ENCODE measurements at regions not wholly inside any gene's neighbourhood (a gene's known extent, or its start where the extent isn't known, plus 50 kb on each side); places are given as distances from the start of the nearest gene placed in this dataset.

DNA sequence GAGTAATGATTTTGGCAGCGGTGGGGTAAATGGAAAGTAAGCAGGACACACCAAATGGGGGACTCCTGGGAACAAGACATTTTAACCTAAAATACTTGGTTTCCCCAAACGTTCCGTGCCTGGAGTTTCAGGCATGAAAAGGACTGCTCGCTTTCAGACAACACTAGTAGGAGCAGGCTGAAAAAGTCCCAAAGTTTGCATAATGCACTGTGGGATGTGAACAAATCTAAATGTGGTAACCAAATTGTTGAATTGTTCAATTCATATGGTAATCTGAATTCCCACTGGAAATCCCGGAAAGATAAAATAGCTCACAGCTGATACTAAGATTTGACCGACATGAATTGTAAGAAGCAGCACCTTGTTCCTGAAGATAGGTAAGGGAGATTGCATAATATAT lies 467.2 kb upstream of the ARGLU1 start:
- no peak for DNase-seq (ENCODE audit: extremely low read depth, low read depth)
- no peak overlapping the region for H3K4me3 ChIP-seq (replicated peaks; ENCODE audit: low read depth, low read length)
- no peak for TF ChIP-seq CTCF (IDR thresholded peaks at IDR 0.05; ENCODE audit: low read depth, low read length, missing control alignments)

- no peak overlapping the region for H3K4me3 ChIP-seq (replicated peaks; ENCODE audit: low read depth, low read length)
- DNase-seq (ENCODE audit: extremely low read depth, low read depth): no peak
- TF ChIP-seq CTCF (IDR thresholded peaks at IDR 0.05; ENCODE audit: low read depth, low read length, missing control alignments): no peak
Observed at GRCh38 chr13:107034236-107034872, 466.4 kb upstream of the ARGLU1 start.

- no peak for TF ChIP-seq CTCF (IDR thresholded peaks at IDR 0.05; ENCODE audit: low read depth, low read length, missing control alignments)
- DNase-seq (ENCODE audit: extremely low read depth, low read depth): no peak
- no peak overlapping the region for H3K4me3 ChIP-seq (replicated peaks; ENCODE audit: low read depth, low read length)
Observed at GRCh38 chr13:107031716-107032115, 463.8 kb upstream of the ARGLU1 start.

- no peak for DNase-seq (ENCODE audit: extremely low read depth, low read depth)
- no peak for TF ChIP-seq CTCF (IDR thresholded peaks at IDR 0.05; ENCODE audit: low read depth, low read length, missing control alignments)
- no peak overlapping the region for H3K4me3 ChIP-seq (replicated peaks; ENCODE audit: low read depth, low read length)
Observed at GRCh38 chr13:107028751-107029150, 460.8 kb upstream of the ARGLU1 start.

DNA sequence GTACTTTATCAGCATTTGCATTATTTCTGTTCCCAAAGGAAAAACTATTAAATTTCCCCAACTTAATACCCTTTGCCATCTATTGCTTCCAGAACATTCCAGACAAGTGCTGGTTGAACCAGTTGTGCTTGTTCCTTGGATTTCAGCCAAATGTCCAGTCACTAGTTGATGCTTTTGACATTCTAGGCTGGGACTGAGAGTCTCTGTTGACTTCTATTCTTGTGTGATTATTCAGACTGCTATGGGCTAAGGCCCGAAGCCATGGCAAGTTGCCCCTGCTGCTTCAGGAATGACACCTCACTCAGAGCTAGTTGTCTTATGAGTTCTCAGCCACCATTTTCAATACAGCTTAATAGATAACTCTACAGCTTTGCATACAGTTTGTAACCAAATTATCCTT lies 458.1 kb upstream of the ARGLU1 start:
- no peak overlapping the region for H3K4me3 ChIP-seq (replicated peaks; ENCODE audit: low read depth, low read length)
- no peak for DNase-seq (ENCODE audit: extremely low read depth, low read depth)
- TF ChIP-seq CTCF (IDR thresholded peaks at IDR 0.05; ENCODE audit: low read depth, low read length, missing control alignments): no peak

GRCh38 chr13:107023335-107023734 lies 455.4 kb upstream of the ARGLU1 start:
- no peak for TF ChIP-seq CTCF (IDR thresholded peaks at IDR 0.05; ENCODE audit: low read depth, low read length, missing control alignments)
- no peak for DNase-seq (ENCODE audit: extremely low read depth, low read depth)
- H3K4me3 ChIP-seq (replicated peaks; ENCODE audit: low read depth, low read length): no peak overlapping the region

GRCh38 chr13:107020393-107020792 lies 452.5 kb upstream of the ARGLU1 start:
- H3K4me3 ChIP-seq (replicated peaks; ENCODE audit: low read depth, low read length): no peak overlapping the region
- no peak for TF ChIP-seq CTCF (IDR thresholded peaks at IDR 0.05; ENCODE audit: low read depth, low read length, missing control alignments)
- DNase-seq (ENCODE audit: extremely low read depth, low read depth): no peak
